Breast epithelium (tissue), 4 donors: ENCODE measurements at regions not wholly inside any gene's neighbourhood (a gene's known extent, or its start where the extent isn't known, plus 50 kb on each side); places are given as distances from the start of the nearest gene placed in this dataset.

Source experiments
- DNase-seq, 2 donors: peaks; one replicate each; pipeline ENCODE4 v3.0.0-alpha.2; 2019; ENCODE audit warnings: low spot score in 2 of 2
- H3K27ac ChIP-seq, 2 donors: fragments of 200-600 bp; sonication (generic) in 1 of 2; one replicate each; pipeline ENCODE4 v1.5.1; 2016 to 2019; ENCODE audit warnings: mild to moderate bottlenecking in 1 of 2
- H3K27me3 ChIP-seq, 2 donors: fragments of 200-600 bp; sonication (generic) in 1 of 2; one replicate each; pipeline versions ENCODE4 v1.5.1 to v1.6.0; 2017 to 2019; ENCODE audit warnings: control low read depth in 1 of 2, mild to moderate bottlenecking in 1 of 2
- H3K36me3 ChIP-seq: fragments of 200-600 bp; one replicate; pipeline ENCODE4 v1.5.1; 2019
- H3K4me1 ChIP-seq, 2 donors: fragments of 200-600 bp; sonication (generic); one replicate each; pipeline ENCODE4 v1.5.1; 2016 to 2019; ENCODE audit warnings: control low read depth in 1 of 2
- H3K4me3 ChIP-seq, 3 donors: fragments of 200-600 bp; sonication (generic); 1 replicate in 2 of 3; 2 replicates in 1 of 3; pipeline ENCODE4 v1.5.1; 2016 to 2019; ENCODE audit warnings: mild to moderate bottlenecking in 3 of 3, moderate library complexity in 2 of 3
- H3K9me3 ChIP-seq, 2 donors: fragments of 200-600 bp; sonication (generic) in 1 of 2; one replicate each; pipeline ENCODE4 v1.5.1; 2016 to 2019; ENCODE audit warnings: control low read depth in 1 of 2
- CTCF ChIP-seq, 3 donors: fragments of 450-650 bp; IDR thresholded peaks; one replicate each; pipeline ENCODE4 v1.5.1; 2016 to 2017; ENCODE audit warnings: antibody characterized with exemption in 3 of 3, mild to moderate bottlenecking in 3 of 3, moderate library complexity in 3 of 3
- POLR2A ChIP-seq: fragments of 450-650 bp; IDR thresholded peaks from one replicate; pipeline ENCODE4 v1.6.1; 2016; ENCODE audit warnings: antibody characterized with exemption, mild to moderate bottlenecking, moderate library complexity
- POLR2AphosphoS5 ChIP-seq, 3 donors: sonication (generic); formaldehyde crosslinking; IDR thresholded peaks; one replicate each; pipeline ENCODE4 v1.6.1; 2017; ENCODE audit warnings: antibody characterized with exemption in 3 of 3
- intact Hi-C: fragments of 100-400 bp; cut with DNase I; formaldehyde crosslinking; loops from one replicate; pipeline ENCODE4 v1.15.1; 2023; ENCODE audit warnings: low total_unique reads

GRCh38 chr4:14008494-14008893 is 381.0 kb upstream of the BOD1L1 start:
- TF ChIP-seq CTCF (IDR thresholded peaks at IDR 0.05): no peak
- no peak for TF ChIP-seq POLR2AphosphoS5 (IDR thresholded peaks at IDR 0.05)
- no peak for TF ChIP-seq POLR2A
- no peaks in the 10 kb centered on the region for H3K9me3 ChIP-seq
- no peak for DNase-seq
- intact Hi-C loops: no loop called here
- H3K4me1 ChIP-seq: no peaks in the 10 kb centered on the region
- H3K36me3 ChIP-seq: no peaks in the 10 kb centered on the region
- H3K27ac ChIP-seq: no peak overlapping the region
- no peak overlapping the region for H3K4me3 ChIP-seq
- H3K27me3 ChIP-seq: no peaks in the 10 kb centered on the region

GRCh38 chr4:14018191-14018853 is 390.8 kb upstream of the BOD1L1 start:
- no peaks in the 10 kb centered on the region for H3K36me3 ChIP-seq
- intact Hi-C loops: no loop called here
- TF ChIP-seq POLR2A (no peak), POLR2AphosphoS5 (IDR thresholded peaks at IDR 0.05) (no peak), CTCF (IDR thresholded peaks at IDR 0.05) (no peak)
- H3K9me3 ChIP-seq: peaks cover 0 to 20% of the 10 kb centered on the region in 2 donors
- H3K4me3 ChIP-seq: no peak overlapping the region
- no peaks in the 10 kb centered on the region for H3K4me1 ChIP-seq
- no peak for DNase-seq
- no peaks in the 10 kb centered on the region for H3K27me3 ChIP-seq
- no peak overlapping the region for H3K27ac ChIP-seq

- H3K9me3 ChIP-seq: no peaks in the 10 kb centered on the region
- TF ChIP-seq CTCF (IDR thresholded peaks at IDR 0.05) (no peak), POLR2A (no peak), POLR2AphosphoS5 (IDR thresholded peaks at IDR 0.05) (no peak)
- no peak for DNase-seq
- no peaks in the 10 kb centered on the region for H3K4me1 ChIP-seq
- no peaks in the 10 kb centered on the region for H3K27me3 ChIP-seq
- no peak overlapping the region for H3K4me3 ChIP-seq
- intact Hi-C loops: loop anchor here (5.0 kb wide), 1 partner anchor 285 kb away; no protein-coding TSS in a partner anchor
- no peaks in the 10 kb centered on the region for H3K36me3 ChIP-seq
- H3K27ac ChIP-seq: no peak overlapping the region
These were observed 394.9 kb upstream of the BOD1L1 start for GRCh38 chr4:14022456-14022855.

- H3K4me1 ChIP-seq: no peaks in the 10 kb centered on the region
- no peak overlapping the region for H3K27ac ChIP-seq
- no peak overlapping the region for H3K4me3 ChIP-seq
- H3K9me3 ChIP-seq: no peaks in the 10 kb centered on the region
- H3K27me3 ChIP-seq: no peaks in the 10 kb centered on the region
- intact Hi-C loops: loop anchor here (5.0 kb wide), 1 partner anchor 284 kb away; no protein-coding TSS in a partner anchor
- TF ChIP-seq POLR2AphosphoS5 (IDR thresholded peaks at IDR 0.05) (no peak), POLR2A (no peak), CTCF (IDR thresholded peaks at IDR 0.05) (no peak)
- DNase-seq: no peak
- H3K36me3 ChIP-seq: no peaks in the 10 kb centered on the region
These were observed 395.5 kb upstream of the BOD1L1 start for GRCh38 chr4:14023036-14023435.

GRCh38 chr4:14023896-14024295 is 396.4 kb upstream of the BOD1L1 start:
- Histone ChIP-seq H3K27me3 (no peaks in the 10 kb centered on the region), H3K36me3 (no peaks in the 10 kb centered on the region), H3K27ac (no peak overlapping the region), H3K4me3 (no peak overlapping the region), H3K4me1 (no peaks in the 10 kb centered on the region), H3K9me3 (no peaks in the 10 kb centered on the region)
- DNase-seq: no peak
- TF ChIP-seq CTCF (IDR thresholded peaks at IDR 0.05) (no peak), POLR2AphosphoS5 (IDR thresholded peaks at IDR 0.05) (no peak), POLR2A (no peak)
- intact Hi-C loops: loop anchor here (5.0 kb wide), 1 partner anchor 283 kb away; no protein-coding TSS in a partner anchor
